ENCODE measurements at regions not wholly inside any gene's neighbourhood (a gene's known extent, or its start where the extent isn't known, plus 50 kb on each side); places are given as distances from the start of the nearest gene placed in this dataset.
A peak's percentile ranks its signal among the peaks of the same experiment; 100 is the strongest.

- DNase-seq (ENCODE audit: low spot score): no peak
- TF ChIP-seq, protein P1, sequence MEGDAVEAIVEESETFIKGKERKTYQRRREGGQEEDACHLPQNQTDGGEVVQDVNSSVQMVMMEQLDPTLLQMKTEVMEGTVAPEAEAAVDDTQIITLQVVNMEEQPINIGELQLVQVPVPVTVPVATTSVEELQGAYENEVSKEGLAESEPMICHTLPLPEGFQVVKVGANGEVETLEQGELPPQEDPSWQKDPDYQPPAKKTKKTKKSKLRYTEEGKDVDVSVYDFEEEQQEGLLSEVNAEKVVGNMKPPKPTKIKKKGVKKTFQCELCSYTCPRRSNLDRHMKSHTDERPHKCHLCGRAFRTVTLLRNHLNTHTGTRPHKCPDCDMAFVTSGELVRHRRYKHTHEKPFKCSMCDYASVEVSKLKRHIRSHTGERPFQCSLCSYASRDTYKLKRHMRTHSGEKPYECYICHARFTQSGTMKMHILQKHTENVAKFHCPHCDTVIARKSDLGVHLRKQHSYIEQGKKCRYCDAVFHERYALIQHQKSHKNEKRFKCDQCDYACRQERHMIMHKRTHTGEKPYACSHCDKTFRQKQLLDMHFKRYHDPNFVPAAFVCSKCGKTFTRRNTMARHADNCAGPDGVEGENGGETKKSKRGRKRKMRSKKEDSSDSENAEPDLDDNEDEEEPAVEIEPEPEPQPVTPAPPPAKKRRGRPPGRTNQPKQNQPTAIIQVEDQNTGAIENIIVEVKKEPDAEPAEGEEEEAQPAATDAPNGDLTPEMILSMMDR (IDR thresholded peaks at IDR 0.05): no peak
- peak; percentile 79 for ATAC-seq (ENCODE audit: low FRiP score)
These were observed 115.7 kb downstream of the OGFRL1 start for GRCh38 chr6:71404145-71404966.

GRCh38 chr6:71404967-71405278 is 116.3 kb downstream of the OGFRL1 start:
- DNase-seq (ENCODE audit: low spot score): no peak
- TF ChIP-seq, protein P1 (IDR thresholded peaks at IDR 0.05): no peak
- ATAC-seq (ENCODE audit: low FRiP score): no peak

DNA sequence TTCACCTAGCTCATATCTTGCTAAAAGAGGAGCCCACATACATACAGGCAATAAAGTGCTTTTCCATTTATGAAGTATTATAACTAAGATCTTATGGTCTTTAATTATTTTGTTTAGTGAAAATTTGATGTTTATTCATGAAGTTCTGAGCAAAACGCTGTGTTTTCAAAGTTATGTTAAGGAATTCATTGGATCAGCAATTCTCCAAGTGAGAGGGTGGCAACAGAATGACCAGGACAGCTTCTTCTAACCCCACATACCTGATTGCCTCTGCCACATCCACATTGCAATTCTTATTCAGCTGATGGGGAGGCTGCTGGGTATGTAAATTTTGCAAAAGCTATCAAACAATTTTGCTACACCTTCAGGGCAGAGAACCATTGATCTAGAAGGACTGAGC is 116.8 kb downstream of the OGFRL1 start:
- DNase-seq (ENCODE audit: low spot score) (no peak), ATAC-seq (ENCODE audit: low FRiP score) (no peak)
- TF ChIP-seq, protein P1 (IDR thresholded peaks at IDR 0.05): no peak

DNA sequence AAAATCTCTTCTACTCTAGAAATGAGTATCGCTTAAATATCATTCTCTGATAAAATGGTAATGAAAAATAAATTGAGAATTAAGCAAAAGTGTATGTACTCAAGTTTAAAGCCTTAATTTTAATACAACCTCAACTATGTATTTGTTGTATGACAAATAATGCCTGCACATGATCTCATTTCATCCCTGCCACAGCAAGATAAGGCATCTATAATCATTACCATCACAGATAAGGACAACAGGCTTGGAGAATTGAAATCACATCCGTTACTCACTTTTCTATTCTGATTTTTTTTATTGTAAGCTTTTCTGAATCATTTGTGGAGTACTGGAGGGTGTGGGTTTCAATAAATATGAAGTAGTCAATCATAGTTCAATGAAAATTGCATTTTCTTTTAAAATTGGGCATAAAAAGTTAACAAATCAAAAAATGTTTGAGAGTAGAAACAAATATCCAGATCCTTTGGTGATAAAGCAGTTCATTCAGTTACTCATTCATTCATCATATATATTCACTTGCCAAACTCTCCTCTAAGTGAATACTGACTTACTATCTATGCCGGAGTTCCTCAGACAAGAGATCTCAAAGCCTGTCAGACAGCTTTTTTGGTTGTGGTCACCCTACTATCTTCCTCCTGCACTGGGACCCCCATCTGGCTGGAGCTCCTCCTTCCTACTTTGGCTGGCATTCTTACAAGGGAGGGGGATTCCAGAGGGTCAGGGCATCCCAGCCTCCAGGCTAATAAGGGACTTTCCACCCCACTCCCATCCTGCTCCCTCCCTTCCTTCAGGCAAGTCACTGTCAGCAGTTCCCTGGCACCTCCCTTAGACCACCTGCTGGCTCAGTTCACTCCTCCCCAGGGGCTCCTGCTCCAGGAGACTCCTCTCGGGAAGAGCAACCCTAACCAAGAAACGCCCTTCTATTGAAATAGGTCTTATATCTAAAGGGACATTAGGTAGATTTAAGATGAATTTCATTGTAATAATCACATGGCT is 118.6 kb downstream of the OGFRL1 start:
- TF ChIP-seq, protein P1 (IDR thresholded peaks at IDR 0.05): no peak
- no peak for ATAC-seq (ENCODE audit: low FRiP score)
- no peak for DNase-seq (ENCODE audit: low spot score)

DNA sequence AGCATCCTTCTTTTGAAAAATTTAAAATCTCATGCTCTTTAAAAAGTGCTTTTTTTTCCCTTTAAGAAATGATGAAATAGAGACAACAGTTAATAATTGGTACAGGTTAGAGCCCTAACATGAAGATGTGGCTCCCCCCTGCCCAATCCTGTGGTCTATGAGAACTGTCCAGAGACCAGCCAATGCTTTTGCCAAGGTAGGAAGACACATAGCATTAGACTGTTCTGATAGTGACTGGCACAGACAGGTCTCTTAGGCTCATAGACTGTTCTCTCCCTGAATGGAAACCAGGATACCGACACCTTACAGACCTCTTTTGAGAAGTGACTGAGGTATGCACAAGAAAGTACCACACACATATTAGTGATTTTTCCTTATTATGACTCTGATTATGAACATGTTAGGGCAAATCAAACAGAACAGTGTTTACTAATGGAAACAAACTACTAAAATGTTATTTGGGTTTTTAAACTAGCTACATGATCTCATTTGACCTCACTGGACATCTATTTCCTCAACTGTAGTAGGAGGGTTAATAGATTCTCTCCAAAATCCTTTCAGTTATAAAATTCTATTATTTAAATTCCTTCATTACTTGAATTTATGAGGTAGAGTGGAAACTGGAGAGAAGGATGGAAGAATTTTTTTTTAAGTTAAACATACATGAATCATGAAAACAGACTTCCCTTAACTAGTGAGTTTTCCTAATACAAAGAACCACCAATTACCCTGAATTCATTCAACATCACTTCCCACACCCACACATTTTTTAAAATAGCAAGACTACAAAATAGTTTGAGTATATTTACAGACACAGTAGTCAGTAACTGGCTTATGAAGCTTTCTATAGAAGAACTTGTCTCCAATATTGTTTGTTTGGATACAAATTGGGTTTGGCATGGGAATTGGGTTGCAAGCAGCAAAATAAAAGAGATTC is 120.4 kb downstream of the OGFRL1 start:
- TF ChIP-seq, protein P1 (IDR thresholded peaks at IDR 0.05): no peak
- no peak for ATAC-seq (ENCODE audit: low FRiP score)
- DNase-seq (ENCODE audit: low spot score): no peak

DNA sequence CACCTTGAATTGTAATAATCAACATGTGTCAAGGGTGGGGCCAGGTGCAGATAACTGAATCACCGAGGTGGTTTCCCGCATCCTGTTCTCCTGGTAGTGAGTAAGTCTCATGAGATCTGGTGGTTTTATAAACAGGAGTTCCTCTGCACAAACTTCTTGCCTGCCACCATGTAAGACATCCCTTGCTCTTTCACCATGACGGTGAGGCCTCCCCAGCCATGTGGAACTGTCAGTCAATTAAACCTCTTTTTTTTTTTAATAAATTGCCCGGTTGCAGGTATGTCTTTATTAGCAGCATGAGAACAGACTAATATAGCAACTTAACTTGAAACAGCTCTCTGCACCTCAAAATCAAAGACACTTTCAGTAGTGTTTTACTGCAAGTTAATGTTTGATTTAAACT is 121.6 kb downstream of the OGFRL1 start:
- DNase-seq (ENCODE audit: low spot score) (no peak), ATAC-seq (ENCODE audit: low FRiP score) (no peak)
- TF ChIP-seq, protein P1 (IDR thresholded peaks at IDR 0.05): no peak
